Medulla oblongata (tissue), 1 donor: ENCODE measurements at regions not wholly inside any gene's neighbourhood (a gene's known extent, or its start where the extent isn't known, plus 50 kb on each side); places are given as distances from the start of the nearest gene placed in this dataset.
"Not testable (repeated sequence)": the region's sequence is repeated elsewhere in the genome, so short reads cannot be mapped to it uniquely, and the experiment has no call there.

Experiments used
- DNase-seq: peaks from one replicate; pipeline ENCODE4 v3.0.0-alpha.2; 2015; ENCODE audit errors: extremely low spot score

DNA sequence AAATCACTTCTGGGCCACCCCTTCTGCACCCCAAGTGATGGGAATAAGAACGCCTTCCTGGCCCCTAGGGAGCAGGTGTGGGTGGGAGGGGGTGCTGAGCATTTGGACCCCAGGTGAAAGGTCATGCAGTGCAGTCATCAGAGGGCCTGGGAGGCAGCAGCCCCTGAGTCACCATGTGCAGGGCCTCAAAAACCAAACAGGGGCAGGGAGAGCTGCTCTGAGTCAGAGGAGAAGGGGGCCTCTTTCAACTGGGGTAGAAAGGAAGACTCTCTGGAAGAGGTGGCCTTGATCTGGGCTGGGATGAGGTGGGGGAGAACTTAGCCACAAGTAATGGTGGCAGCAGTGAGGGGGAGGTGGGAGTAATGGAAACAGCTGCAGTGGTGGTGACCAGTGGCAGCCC is 164.3 kb downstream of the BUB3 start:
- no peak for DNase-seq

DNA sequence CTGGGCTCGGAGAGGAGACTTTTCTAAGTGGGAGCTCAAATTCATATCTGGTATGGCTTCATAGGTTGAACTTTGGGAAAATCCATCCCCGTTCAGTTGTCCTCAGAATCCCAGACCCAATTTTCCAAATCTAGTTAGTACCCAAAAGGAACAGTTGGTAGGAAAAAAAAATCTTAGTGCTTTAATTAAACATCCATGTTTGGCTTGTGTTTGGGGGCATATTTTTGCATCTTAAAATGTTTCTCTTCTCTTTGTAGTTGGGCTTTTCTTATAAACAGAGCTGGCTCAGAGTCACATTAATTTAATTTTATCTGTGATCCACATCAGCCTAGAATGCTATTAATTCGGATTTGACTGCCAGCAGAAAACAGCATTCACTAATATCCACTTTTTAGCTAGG is 165.9 kb downstream of the BUB3 start:
- DNase-seq: no peak

DNA sequence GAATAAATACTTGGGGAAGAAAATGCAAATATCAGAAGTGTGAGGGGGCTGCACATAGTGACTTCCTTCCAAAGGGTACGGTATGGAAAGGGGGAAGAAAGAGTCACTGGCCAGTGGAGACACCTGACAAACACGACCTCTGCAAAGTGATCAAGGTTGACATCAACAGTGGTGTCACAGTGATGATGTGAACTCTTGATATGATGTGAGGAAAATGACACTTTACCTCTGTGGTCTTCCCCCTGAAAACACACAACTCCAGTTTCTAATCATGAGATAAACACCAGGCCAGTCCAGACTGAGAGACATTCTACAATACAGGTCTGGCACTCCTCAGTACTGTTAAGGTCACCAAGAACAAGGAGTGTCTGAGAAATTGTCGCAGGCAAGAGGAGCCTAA is 169.7 kb downstream of the BUB3 start:
- no peak for DNase-seq

- no peak for DNase-seq
Measured at GRCh38 chr10:123325663-123326190, 171.5 kb downstream of the BUB3 start.

- DNase-seq: no peak
Measured at GRCh38 chr10:123326674-123327073, 172.5 kb downstream of the BUB3 start.

DNA sequence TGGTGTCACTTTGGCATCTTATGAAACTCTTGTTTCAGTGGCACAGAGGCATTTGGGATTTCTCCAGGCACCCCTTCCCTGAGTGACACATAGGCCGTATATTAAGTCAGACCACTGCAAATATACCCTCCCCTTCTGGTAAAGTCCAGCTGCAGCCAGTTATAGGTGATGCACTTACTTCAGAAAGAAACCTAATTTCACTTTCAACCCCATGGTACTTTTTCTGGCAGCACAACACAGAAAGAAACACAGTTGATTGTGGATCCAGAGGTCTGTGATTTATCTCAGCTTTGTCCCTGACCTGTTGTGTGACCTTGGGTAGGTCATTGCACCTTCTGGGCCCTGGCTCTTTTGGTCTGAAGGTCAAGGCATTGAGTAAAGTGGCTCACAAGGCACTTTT is 173.2 kb downstream of the BUB3 start:
- no peak for DNase-seq

DNA sequence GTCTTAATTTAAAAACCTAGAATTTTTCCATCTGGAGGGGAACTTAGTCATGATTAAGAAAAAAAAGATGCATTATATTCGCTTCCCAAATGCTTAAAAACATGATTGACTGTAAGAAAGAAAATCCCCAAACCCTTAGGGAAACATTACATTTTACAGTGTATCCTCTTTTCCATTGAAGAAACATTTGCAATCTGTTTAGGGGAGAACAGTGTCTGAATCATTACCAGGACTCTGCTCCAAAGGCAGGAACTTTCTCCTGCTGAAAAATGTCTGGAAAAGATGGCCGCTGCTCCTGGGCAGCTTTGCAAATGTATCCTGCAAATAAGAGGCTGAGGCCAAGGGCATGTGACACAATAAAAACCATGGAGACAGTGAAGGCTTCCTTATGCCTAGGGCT is 173.7 kb downstream of the BUB3 start:
- DNase-seq: no peak

DNA sequence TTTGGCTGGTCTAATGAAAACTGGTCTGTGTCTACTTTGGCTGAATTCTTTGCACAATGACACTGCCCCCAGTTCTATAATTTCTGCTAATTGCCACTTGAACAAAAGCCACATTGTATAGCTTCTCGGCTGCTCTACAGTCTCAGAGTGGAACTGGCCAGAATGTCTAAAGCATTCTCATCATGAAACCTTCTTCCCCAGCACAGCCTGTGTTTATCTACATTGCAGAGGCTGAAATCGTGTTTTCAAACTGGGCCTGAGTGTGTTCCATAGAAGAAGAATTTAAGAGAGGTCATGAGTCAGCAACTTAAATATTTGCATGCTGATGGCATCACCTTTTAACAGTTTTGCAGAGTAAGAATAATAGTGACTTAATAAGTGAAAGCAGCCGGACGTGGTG is 177.2 kb downstream of the BUB3 start:
- DNase-seq: peak; percentile 67

DNA sequence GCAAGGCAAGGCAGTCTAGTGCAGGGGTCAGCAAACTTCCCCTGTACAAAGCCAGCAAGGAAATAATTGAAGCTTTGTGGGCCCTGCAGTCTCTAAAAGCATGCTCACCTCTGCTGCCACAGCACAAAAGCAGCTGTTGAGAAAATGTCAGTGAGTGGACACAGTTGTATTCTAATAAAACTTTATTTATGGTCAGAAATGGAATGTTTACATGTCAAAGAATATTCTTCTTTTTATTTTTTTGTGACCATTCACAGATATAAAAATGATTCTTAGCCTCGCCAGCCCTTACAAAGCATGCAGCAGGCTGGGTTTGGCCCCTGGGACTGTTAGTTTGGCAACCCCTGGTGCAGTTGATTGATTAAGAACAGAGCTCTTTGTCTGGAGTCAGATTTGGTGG is 192.4 kb downstream of the BUB3 start:
- DNase-seq: no peak

DNA sequence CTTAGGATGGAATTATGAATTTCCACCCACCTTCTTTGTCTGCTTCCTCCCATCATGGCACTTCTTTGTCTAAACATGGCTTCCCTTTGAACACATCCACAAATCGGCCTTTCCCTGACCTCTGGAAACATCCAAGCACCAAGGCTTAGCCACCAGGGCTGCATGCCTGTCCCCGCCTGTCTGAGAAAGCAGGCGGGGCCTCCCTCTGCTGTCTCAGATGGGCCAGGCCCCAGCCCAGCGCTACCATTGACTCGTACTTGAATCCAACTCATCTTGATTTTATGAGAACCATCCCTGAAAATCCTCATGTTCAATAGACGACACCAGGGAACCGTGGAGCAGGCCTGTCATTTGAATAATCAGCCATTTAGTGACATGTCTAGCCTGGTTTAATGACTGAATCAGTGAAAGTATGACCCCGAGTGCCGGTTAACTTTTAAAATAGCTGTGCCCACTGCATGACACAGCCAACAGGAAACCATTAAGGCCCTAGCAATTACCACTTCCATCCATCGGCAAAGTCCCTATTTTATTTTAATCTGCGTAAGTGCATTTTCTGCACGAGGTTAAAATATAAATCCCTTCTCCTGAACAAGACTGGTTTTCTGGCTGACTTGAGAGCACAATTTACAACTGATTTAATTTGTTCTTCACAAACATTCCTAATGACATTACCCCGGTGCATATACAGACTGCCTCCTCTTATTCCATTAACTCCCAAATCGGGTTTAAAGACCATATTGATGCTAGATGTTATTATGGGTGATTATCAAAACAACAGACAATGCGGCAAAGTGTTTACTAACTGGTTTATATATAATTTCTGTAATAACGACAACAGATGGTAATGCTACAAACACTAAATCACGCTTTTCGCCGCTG is 194.7 kb downstream of the BUB3 start:
- DNase-seq: no peak

DNA sequence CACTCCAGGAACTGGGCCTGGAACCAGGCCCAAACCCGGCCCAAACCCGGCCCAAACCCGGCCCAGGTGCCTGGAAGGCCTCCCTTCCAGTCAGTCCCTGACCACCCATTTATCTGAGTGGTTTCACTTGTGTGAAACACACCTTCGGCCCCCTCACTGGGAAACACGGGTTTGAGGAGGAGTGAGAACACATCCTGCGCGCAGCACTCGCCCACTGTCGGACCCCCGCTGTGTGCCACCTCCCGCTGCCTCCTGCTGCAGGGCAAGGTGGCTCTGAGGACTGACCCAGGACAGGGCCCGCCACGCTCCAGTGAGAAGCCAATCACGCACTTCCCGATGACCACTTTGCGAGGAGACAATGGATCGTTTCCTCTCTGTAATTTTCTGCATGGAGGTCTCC is 197.5 kb downstream of the BUB3 start:
- DNase-seq: no peak

GRCh38 chr10:123354521-123354920 is 200.3 kb downstream of the BUB3 start:
- DNase-seq: no peak

DNA sequence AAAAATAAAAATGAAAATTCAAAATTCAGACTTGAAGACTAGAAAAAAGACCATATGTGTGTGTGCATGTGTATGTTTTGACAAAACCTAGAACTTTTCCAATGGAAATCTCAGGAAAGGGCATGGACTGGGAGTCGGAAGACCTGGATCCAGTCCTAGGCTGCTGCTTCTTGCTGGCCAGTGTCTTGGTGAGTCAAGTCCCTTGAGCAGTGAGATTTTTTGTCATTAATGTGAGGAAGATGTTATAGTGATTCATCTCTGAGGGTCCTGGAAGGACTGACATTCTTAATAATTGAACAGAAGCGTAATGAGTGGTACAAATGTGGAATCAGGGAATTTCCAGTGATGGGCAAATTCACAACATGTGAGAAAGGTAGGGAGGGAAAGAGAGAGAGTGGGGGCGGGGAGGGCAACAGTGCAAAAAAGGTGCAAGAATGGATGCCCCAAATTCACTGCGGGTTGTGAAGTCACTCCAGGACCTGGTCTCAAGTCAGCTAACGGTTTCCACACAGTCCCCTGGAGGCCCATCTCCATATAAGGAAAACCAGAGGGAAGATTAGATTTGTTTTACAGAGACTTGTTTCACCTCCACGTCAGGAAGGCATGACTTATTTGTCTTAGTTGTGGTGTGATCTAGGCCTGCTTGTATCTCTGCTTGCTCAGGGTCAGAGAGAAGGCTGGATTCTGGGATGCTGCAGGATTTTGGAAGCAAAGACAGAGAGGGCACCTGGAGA is 201.7 kb downstream of the BUB3 start:
- no peak for DNase-seq

DNA sequence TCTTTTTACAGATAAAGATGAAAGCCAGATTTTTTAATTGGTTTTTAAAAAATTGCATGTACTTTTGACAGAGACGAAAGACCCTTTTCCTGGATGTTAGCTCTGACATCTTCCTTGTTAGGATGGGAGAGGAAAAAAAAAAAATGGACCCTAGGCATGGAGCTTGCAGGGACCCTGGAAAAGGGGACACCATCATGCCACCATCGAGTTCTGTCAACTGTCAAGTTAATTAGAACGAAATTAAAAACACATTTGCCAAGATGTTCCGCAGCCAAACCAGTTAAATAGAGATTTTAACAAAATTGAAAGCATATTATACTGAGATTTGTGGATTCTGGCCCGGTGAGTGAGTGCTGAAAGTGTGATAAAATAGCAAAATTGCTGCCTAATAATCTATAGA is 202.6 kb downstream of the BUB3 start:
- no peak for DNase-seq

- DNase-seq: no peak
Measured at GRCh38 chr10:123357421-123357930, 203.3 kb downstream of the BUB3 start.

DNA sequence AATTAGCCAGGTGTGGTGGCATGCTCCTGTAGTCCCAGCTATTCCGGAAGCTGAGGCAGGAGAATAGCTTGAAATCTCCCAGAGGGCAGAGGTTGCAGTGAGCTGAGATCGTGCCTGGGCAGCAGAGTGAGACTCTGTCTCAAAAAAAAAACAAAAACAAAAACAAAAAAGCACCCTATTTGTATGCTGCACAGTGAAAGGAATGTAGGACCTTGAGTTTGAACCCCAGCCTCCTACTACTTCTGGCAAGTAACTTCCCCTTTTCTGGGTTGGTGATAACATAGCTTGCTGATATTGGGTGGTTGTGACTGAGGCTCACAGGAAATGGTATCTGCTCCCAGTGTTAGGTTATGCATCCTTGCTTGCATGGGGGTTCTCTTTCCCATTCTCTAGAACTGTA is 205.3 kb downstream of the BUB3 start:
- no peak for DNase-seq

- no peak for DNase-seq
Measured at GRCh38 chr10:123361832-123362231, 207.6 kb downstream of the BUB3 start.

- DNase-seq: peak; percentile 86
Measured at GRCh38 chr10:123367195-123367594, 213.0 kb downstream of the BUB3 start.

- DNase-seq: not testable (repeated sequence)
Measured at GRCh38 chr10:123371626-123372025, 217.4 kb downstream of the BUB3 start.

DNA sequence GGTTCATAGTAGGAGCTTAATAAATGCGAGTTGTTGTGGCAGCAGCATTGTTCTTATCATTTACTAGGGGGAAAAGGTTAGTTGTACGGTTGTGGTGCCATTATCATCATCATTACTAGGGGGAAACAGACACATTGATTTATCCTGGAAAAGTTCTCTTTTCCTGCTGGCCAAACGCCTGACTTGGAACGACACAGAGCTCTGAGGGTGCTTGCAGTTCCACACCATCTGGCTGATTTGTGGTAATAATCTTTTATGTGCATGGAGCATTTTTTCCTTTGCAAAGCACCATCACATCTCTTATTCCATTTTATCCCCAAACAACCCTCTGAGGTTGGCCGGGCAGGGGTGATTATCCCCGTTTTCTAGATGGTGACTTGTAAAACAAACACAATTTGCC is 219.4 kb downstream of the BUB3 start:
- no peak for DNase-seq

GRCh38 chr10:123375097-123375496 is 220.9 kb downstream of the BUB3 start:
- DNase-seq: no peak

DNA sequence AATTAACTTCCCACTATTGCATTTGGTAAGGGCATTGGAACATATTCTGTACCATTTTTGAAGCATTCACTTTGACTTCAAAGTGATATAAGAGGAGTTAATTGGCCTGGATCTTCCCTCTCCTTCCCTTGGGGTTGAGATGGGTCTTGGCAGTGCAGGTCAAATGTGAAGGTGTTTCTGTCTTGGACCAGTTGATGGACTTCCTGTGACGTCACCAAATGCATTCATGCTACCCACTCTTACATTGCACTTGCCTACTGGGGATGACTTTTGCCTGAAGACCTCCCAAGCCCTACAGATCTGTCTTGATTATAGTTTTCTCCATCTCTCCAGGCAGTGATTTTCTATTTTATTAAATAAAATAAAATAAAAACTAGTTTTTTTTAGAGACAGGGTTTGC is 221.5 kb downstream of the BUB3 start:
- DNase-seq: no peak

DNA sequence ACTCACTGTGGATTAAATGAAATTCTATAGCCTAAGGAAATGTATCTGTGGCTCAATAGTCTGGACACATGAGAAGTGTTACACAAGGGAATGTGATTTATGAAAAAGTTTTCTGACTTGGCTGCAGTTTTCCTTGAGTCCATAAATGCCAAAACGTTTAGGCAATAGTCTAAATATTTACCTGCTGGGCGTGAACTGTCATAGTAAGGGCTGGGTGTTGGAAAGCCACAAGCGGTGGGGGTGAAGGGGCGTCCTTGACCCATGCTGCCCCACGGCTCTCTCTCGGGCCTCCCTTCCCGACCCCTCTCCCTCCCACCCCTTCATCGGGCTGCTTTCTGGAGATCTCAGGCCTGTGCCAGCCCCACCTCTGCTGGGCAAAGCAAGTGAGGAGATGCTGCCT is 223.7 kb downstream of the BUB3 start:
- no peak for DNase-seq
